ENCODE measurements at regions not wholly inside any gene's neighbourhood (a gene's known extent, or its start where the extent isn't known, plus 50 kb on each side); places are given as distances from the start of the nearest gene placed in this dataset.

- DNase-seq, result no peak
Observed at GRCh38 chr4:28879178-28879577, 1841.0 kb upstream of the PCDH7 start.

- DNase-seq, result no peak
Observed at GRCh38 chr4:28879900-28880299, 1840.3 kb upstream of the PCDH7 start.

GRCh38 chr4:28883211-28883610 lies 1837.0 kb upstream of the PCDH7 start:
- DNase-seq, result no peak

- peak; percentile 6 for DNase-seq
Observed at GRCh38 chr4:28886934-28887333, 1833.2 kb upstream of the PCDH7 start.

- no peak for DNase-seq
Observed at GRCh38 chr4:28890949-28891775, 1829.0 kb upstream of the PCDH7 start.

- no peak for DNase-seq
Observed at GRCh38 chr4:28913466-28913865, 1806.7 kb upstream of the PCDH7 start.

- no peak for DNase-seq
Observed at GRCh38 chr4:28916585-28916984, 1803.6 kb upstream of the PCDH7 start.

- no peak for DNase-seq
Observed at GRCh38 chr4:28918871-28919270, 1801.3 kb upstream of the PCDH7 start.

GRCh38 chr4:28921886-28922285 lies 1798.3 kb upstream of the PCDH7 start:
- DNase-seq, result no peak

GRCh38 chr4:28926156-28926555 lies 1794.0 kb upstream of the PCDH7 start:
- no peak for DNase-seq

- no peak for DNase-seq
Observed at GRCh38 chr4:28942631-28943030, 1777.5 kb upstream of the PCDH7 start.

GRCh38 chr4:28947374-28947773 lies 1772.8 kb upstream of the PCDH7 start:
- DNase-seq, result no peak

- DNase-seq, result no peak
Observed at GRCh38 chr4:28948501-28948900, 1771.7 kb upstream of the PCDH7 start.

GRCh38 chr4:28966982-28967381 lies 1753.2 kb upstream of the PCDH7 start:
- DNase-seq, result peak; percentile 56

GRCh38 chr4:28973587-28974350 lies 1746.4 kb upstream of the PCDH7 start:
- peak; percentile 8 for DNase-seq

GRCh38 chr4:28976369-28976768 lies 1743.8 kb upstream of the PCDH7 start:
- no peak for DNase-seq

GRCh38 chr4:29002151-29002550 lies 1718.0 kb upstream of the PCDH7 start:
- no peak for DNase-seq

- DNase-seq, result no peak
Observed at GRCh38 chr4:29005838-29006237, 1714.3 kb upstream of the PCDH7 start.

- DNase-seq, result no peak
Observed at GRCh38 chr4:29009908-29010307, 1710.3 kb upstream of the PCDH7 start.

- DNase-seq, result no peak
Observed at GRCh38 chr4:29013341-29013740, 1706.8 kb upstream of the PCDH7 start.

GRCh38 chr4:29014555-29014954 lies 1705.6 kb upstream of the PCDH7 start:
- no peak for DNase-seq

GRCh38 chr4:29033703-29034102 lies 1686.5 kb upstream of the PCDH7 start:
- no peak for DNase-seq

- DNase-seq, result no peak
Observed at GRCh38 chr4:29037501-29037900, 1682.7 kb upstream of the PCDH7 start.

- no peak for DNase-seq
Observed at GRCh38 chr4:29043411-29043810, 1676.8 kb upstream of the PCDH7 start.
